Smooth muscle cell (in vitro differentiated cells): ENCODE measurements at regions not wholly inside any gene's neighbourhood (a gene's known extent, or its start where the extent isn't known, plus 50 kb on each side); places are given as distances from the start of the nearest gene placed in this dataset.
"Not testable (repeated sequence)": the region's sequence is repeated elsewhere in the genome, so short reads cannot be mapped to it uniquely, and the experiment has no call there.

ENCODE experiments used
- DNase-seq: peaks from one replicate; lab custom pipeline; 2025; ENCODE audit not compliant: unreplicated experiment; lab: John Stamatoyannopoulos, UW
- H2AFZ ChIP-seq: fragments of 200-600 bp; sonication (generic); 2 replicates; pipeline ENCODE4 v1.6.0; 2016; ENCODE audit warnings: antibody characterized with exemption, low read depth, mild to moderate bottlenecking
- H3F3A ChIP-seq: fragments of 200-600 bp; sonication (generic); 2 replicates; pipeline ENCODE4 v1.6.0; 2017; ENCODE audit warnings: antibody characterized with exemption, low read depth
- H3K27ac ChIP-seq: fragments of 200-600 bp; sonication (generic); 2 replicates; pipeline ENCODE4 v1.5.1; 2016; ENCODE audit warnings: low read depth, mild to moderate bottlenecking
- H3K27me3 ChIP-seq: fragments of 200-600 bp; sonication (generic); 2 replicates; pipeline ENCODE4 v1.6.1; 2016; ENCODE audit warnings: low read depth, mild to moderate bottlenecking
- H3K36me3 ChIP-seq: fragments of 200-600 bp; sonication (generic); 2 replicates; pipeline ENCODE4 v1.5.1; 2016; ENCODE audit warnings: low read depth
- H3K4me1 ChIP-seq: fragments of 200-600 bp; sonication (generic); 2 replicates; pipeline ENCODE4 v1.5.1; 2016; ENCODE audit warnings: low read depth
- H3K4me2 ChIP-seq: fragments of 200-600 bp; sonication (generic); 2 replicates; pipeline ENCODE4 v1.6.0; 2016; ENCODE audit warnings: mild to moderate bottlenecking
- H3K4me3 ChIP-seq: fragments of 200-600 bp; sonication (generic); 2 replicates; pipeline ENCODE4 v1.5.1; 2016; ENCODE audit warnings: mild to moderate bottlenecking
- H3K79me2 ChIP-seq: fragments of 200-600 bp; sonication (generic); 2 replicates; pipeline ENCODE4 v1.6.0; 2016; ENCODE audit warnings: low read depth, mild to moderate bottlenecking
- H3K9ac ChIP-seq: fragments of 200-600 bp; sonication (generic); 2 replicates; pipeline ENCODE4 v1.6.0; 2016; ENCODE audit warnings: low read depth
- H3K9me3 ChIP-seq: fragments of 200-600 bp; sonication (generic); replicated peaks from 2 replicates; pipeline ENCODE4 v1.5.1; 2016; ENCODE audit warnings: low read depth
- H4K20me1 ChIP-seq: fragments of 200-600 bp; sonication (generic); 2 replicates; pipeline ENCODE4 v1.6.0; 2016; ENCODE audit warnings: low read depth
- WGBS: methylation state at CpG from one replicate; pipeline ENCODE4 v1.1.7; 2016; ENCODE audit warnings: low lambda C conversion rate; 5-methylcytosine and 5-hydroxymethylcytosine counted together
- TF ChIP-seq, protein P1 (sequence below): fragments of 200-600 bp; sonication (generic); IDR thresholded peaks from 2 replicates; pipeline ENCODE4 v1.5.1; 2017; ENCODE audit warnings: borderline replicate concordance, mild to moderate bottlenecking, antibody characterized with exemption; ENCODE audit not compliant: insufficient read depth, poor library complexity, severe bottlenecking

DNA sequence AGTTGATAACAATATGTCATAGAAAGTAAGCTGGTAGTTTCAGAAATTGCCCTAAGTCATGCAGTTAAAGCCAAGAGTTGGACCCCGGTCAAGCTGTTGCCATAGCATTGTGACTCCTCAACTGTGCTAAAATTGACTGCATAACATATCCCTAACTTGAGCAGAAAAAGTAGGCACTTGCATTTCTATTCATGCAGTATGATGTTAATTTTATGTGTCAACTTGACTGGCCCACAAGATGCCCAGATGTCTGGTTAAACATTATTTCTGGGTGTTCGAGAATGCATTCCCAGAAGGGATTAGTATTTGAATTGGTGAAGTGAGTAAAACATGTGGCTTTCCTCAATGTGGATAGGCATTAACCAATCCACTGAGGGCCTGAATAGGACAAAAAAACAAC is 136.4 kb downstream of the GPR63 start:
- TF ChIP-seq, protein P1, sequence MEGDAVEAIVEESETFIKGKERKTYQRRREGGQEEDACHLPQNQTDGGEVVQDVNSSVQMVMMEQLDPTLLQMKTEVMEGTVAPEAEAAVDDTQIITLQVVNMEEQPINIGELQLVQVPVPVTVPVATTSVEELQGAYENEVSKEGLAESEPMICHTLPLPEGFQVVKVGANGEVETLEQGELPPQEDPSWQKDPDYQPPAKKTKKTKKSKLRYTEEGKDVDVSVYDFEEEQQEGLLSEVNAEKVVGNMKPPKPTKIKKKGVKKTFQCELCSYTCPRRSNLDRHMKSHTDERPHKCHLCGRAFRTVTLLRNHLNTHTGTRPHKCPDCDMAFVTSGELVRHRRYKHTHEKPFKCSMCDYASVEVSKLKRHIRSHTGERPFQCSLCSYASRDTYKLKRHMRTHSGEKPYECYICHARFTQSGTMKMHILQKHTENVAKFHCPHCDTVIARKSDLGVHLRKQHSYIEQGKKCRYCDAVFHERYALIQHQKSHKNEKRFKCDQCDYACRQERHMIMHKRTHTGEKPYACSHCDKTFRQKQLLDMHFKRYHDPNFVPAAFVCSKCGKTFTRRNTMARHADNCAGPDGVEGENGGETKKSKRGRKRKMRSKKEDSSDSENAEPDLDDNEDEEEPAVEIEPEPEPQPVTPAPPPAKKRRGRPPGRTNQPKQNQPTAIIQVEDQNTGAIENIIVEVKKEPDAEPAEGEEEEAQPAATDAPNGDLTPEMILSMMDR, result no peak
- Histone ChIP-seq H3K27me3 (no peaks in the 10 kb centered on the region), H3F3A (no peaks in the 10 kb centered on the region), H2AFZ (no peak overlapping the region), H3K9me3 (no peaks in the 10 kb centered on the region), H4K20me1 (no peaks in the 10 kb centered on the region), H3K4me1 (peaks cover 3% of the 10 kb centered on the region), H3K9ac (no peak overlapping the region), H3K36me3 (no peaks in the 10 kb centered on the region), H3K27ac (no peak overlapping the region), H3K79me2 (no peaks in the 10 kb centered on the region), H3K4me3 (no peak overlapping the region), H3K4me2 (no peak overlapping the region)
- WGBS, result 87% methylated on average over 2 of the region's 2 CpGs
- DNase-seq, result no peak

DNA sequence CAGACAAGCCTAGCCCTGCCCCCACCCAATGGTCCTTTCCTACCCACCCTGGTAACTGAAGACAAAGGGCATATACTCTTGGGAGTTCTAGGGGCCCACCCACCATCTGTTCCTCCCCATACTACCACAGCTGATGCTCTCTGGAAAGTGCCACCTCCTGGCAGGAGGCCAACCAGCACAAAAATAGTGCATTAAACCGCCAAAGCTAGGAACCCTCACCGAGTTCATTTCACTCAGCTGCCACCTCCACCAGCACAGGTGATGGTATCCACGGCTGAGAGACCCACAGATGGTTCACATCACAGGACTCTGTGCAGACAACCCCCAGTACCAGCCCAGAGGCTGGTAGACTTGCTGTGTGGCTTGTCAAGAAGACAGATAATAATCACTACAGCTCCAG is 131.5 kb downstream of the FHL5 start:
- H3K36me3 ChIP-seq, H3K27me3 ChIP-seq: not testable (repeated sequence)
- 85% methylated on average over 3 of the region's 3 CpGs for WGBS

DNA sequence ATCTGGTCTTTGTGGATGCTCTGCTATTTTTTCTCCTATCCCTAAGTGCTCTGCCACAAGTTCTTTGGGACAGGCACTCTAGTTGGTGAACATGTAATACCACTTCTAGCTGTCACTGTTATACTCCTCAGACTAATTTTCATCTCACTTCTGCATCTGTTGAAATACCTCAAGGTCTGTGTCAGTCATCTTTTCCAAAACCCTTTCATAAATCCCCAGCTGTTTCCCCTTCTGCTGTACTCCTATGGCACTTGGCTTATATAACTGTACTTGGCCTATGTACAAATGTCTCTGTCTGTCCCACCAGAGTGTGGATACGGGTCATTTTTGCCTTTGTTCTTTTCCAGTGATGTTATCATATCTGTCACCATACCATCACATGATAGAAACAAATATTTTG is 124.2 kb downstream of the FHL5 start:
- no peak overlapping the region for H2AFZ ChIP-seq
- H3K4me1 ChIP-seq, result no peaks in the 10 kb centered on the region
- H3K4me2 ChIP-seq, result no peak overlapping the region
- no peak overlapping the region for H3K9ac ChIP-seq
- H3K4me3 ChIP-seq, result no peak overlapping the region
- no peaks in the 10 kb centered on the region for H3K36me3 ChIP-seq
- H3K27ac ChIP-seq, result no peak overlapping the region
- no peaks in the 10 kb centered on the region for H3K9me3 ChIP-seq
- no peaks in the 10 kb centered on the region for H3K79me2 ChIP-seq
- TF ChIP-seq, protein P1, result no peak
- peaks cover 6% of the 10 kb centered on the region for H3F3A ChIP-seq
- no peak for DNase-seq
- no peaks in the 10 kb centered on the region for H3K27me3 ChIP-seq
- no peaks in the 10 kb centered on the region for H4K20me1 ChIP-seq
- WGBS, result 93% methylated on average over 1 of the region's 1 CpG

More for the DNA sequence above, 131.5 kb downstream of the FHL5 start:
- not testable (repeated sequence) for H4K20me1 ChIP-seq, H3F3A ChIP-seq, H3K4me2 ChIP-seq, H3K4me3 ChIP-seq, H3K9me3 ChIP-seq, H3K9ac ChIP-seq, H3K4me1 ChIP-seq, H3K27ac ChIP-seq, DNase-seq, H2AFZ ChIP-seq, H3K79me2 ChIP-seq

DNA sequence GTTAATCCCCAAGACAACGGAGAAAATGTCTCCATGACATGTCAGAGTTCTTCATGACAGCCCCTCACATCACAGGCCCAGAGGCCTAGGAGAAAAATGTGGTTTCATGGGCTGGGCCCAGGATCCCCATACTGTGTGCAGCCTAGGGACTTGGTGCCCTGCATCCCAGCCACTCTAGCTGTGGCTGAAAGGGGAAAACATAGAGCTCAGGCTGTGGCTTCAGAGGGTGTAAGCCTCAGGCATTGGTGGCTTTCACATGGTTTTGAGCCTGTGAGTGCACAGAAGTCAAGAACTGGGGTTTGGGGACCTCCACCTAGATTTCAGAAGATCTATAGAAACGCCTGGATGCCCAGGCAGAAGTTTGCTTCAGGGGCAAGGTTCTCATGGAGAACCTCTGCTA is 122.8 kb downstream of the FHL5 start:
- no peaks in the 10 kb centered on the region for H3K36me3 ChIP-seq
- H3K4me2 ChIP-seq, result no peak overlapping the region
- DNase-seq, result no peak
- no peak overlapping the region for H3K27ac ChIP-seq
- TF ChIP-seq, protein P1, result no peak
- no peak overlapping the region for H3K9ac ChIP-seq
- H3K4me1 ChIP-seq, result no peaks in the 10 kb centered on the region
- no peak overlapping the region for H2AFZ ChIP-seq
- H3K9me3 ChIP-seq, result no peaks in the 10 kb centered on the region
- no peaks in the 10 kb centered on the region for H4K20me1 ChIP-seq
- H3K27me3 ChIP-seq, result no peaks in the 10 kb centered on the region
- H3K4me3 ChIP-seq, result no peak overlapping the region
- H3K79me2 ChIP-seq, result no peaks in the 10 kb centered on the region
- WGBS, result 91% methylated on average over 2 of the region's 2 CpGs
- peaks cover 6% of the 10 kb centered on the region for H3F3A ChIP-seq
